ENCODE measurements at regions not wholly inside any gene's neighbourhood (a gene's known extent, or its start where the extent isn't known, plus 50 kb on each side); places are given as distances from the start of the nearest gene placed in this dataset.
"Not testable (repeated sequence)": the region's sequence is repeated elsewhere in the genome, so short reads cannot be mapped to it uniquely, and the experiment has no call there.

- H3K27me3 Mint-ChIP-seq (ENCODE audit: low read depth): peaks cover 4% of the 10 kb centered on the region
- H3K27ac Mint-ChIP-seq: no peak overlapping the region
- no peaks in the 10 kb centered on the region for H3K4me1 Mint-ChIP-seq (ENCODE audit: low read depth)
- no peaks in the 10 kb centered on the region for H3K36me3 Mint-ChIP-seq (ENCODE audit: low read depth)
- H3K4me3 Mint-ChIP-seq: no peak overlapping the region
- H3K9me3 Mint-ChIP-seq: no peaks in the 10 kb centered on the region
Observed at GRCh38 chr9:100639854-100640253, 62.0 kb downstream of the CAVIN4 start.

DNA sequence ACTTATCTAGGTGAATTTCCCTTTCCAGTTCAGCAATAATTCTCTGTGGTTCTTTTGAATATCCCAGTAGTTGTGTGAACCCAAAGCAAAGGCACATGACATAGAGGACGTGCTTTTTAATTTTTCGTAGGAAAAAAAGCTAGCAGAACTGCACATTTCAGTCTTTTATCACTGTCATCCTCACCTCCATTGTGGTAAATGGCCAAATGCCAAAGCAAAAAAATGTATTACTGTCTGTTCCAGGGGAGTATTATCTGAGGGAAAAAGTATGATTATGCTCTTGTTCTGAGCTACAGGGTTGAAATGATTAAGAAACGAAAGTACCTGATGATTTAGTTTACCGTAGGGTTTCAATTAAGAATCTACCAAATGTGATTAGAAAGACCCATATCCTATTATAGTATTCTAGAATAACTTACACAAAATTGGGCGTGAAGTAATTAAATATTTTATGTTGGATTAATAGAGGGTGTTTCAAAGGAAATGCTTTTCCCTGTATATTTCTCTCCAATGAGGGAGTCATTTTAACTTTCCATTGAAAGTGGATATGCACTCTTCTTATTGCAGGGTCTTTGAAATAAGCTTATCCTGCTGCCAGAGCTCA is 62.7 kb downstream of the CAVIN4 start:
- no peaks in the 10 kb centered on the region for H3K36me3 Mint-ChIP-seq (ENCODE audit: low read depth)
- H3K4me3 Mint-ChIP-seq: no peak overlapping the region
- peaks cover 4% of the 10 kb centered on the region for H3K27me3 Mint-ChIP-seq (ENCODE audit: low read depth)
- no peaks in the 10 kb centered on the region for H3K4me1 Mint-ChIP-seq (ENCODE audit: low read depth)
- H3K27ac Mint-ChIP-seq: no peak overlapping the region
- H3K9me3 Mint-ChIP-seq: no peaks in the 10 kb centered on the region

GRCh38 chr9:100641166-100641565 is 63.3 kb downstream of the CAVIN4 start:
- H3K27me3 Mint-ChIP-seq (ENCODE audit: low read depth): peaks cover 4% of the 10 kb centered on the region
- no peak overlapping the region for H3K4me3 Mint-ChIP-seq
- no peaks in the 10 kb centered on the region for H3K9me3 Mint-ChIP-seq
- no peaks in the 10 kb centered on the region for H3K4me1 Mint-ChIP-seq (ENCODE audit: low read depth)
- H3K27ac Mint-ChIP-seq: no peak overlapping the region
- no peaks in the 10 kb centered on the region for H3K36me3 Mint-ChIP-seq (ENCODE audit: low read depth)

DNA sequence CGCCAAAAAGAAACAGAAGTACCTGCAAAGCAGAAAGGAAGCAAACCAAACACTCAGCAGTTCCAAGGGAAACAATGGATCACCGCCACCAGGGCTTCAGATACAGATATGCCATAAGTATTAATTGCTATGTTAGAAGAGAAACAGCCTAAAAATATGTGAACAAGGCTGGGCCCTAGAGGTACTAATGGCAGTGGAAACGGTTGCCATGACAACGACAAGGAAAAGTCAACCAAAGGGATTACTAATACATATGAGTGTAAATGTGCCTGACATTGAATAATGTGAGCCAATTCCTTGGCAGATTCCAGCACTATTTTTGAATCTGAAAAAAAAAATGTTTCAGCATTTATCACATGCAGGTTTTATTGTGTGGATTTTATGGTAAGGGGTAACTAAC is 75.0 kb downstream of the CAVIN4 start:
- H3K36me3 Mint-ChIP-seq (ENCODE audit: low read depth): no peaks in the 10 kb centered on the region
- H3K4me3 Mint-ChIP-seq: no peak overlapping the region
- H3K27me3 Mint-ChIP-seq (ENCODE audit: low read depth): no peaks in the 10 kb centered on the region
- no peaks in the 10 kb centered on the region for H3K4me1 Mint-ChIP-seq (ENCODE audit: low read depth)
- no peak overlapping the region for H3K27ac Mint-ChIP-seq
- peaks cover 14% of the 10 kb centered on the region for H3K9me3 Mint-ChIP-seq

DNA sequence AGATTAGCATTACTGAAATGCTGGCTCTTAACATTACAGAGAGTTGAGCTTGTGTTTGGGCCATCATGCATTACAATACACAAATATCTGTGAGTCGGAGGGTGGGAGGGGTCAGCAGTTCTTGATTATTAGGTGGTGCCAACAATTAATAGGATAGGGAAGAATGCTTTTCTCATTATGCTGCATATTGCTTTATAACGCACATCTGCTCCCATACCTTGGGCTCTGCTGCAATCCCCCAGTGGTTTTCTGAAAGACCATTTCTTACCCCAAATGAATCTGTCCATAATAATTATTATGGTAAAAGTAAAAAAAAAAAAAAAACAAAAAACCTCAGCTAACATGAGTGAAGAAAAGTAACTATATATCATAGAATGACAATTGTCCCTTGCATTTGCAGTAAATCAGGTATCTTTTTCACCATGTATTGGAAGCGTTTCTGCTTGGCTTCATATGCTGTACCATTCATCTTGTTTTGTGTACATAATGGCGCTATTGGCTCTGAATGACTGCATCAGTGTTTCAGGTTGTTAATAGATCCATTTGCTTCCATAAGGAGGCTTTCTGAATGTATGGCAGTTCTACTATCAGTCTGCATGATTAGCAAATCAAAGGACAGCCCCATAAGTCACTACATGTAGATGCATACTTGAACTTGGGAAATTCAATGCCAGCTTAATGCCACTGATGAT is 75.9 kb downstream of the CAVIN4 start:
- H3K27me3 Mint-ChIP-seq (ENCODE audit: low read depth): no peaks in the 10 kb centered on the region
- H3K36me3 Mint-ChIP-seq (ENCODE audit: low read depth): no peaks in the 10 kb centered on the region
- H3K4me1 Mint-ChIP-seq (ENCODE audit: low read depth): no peaks in the 10 kb centered on the region
- H3K4me3 Mint-ChIP-seq: no peak overlapping the region
- no peak overlapping the region for H3K27ac Mint-ChIP-seq
- peaks cover 14% of the 10 kb centered on the region for H3K9me3 Mint-ChIP-seq

- H3K36me3 Mint-ChIP-seq (ENCODE audit: low read depth); H3K4me3 Mint-ChIP-seq; H3K4me1 Mint-ChIP-seq (ENCODE audit: low read depth); H3K27ac Mint-ChIP-seq; H3K27me3 Mint-ChIP-seq (ENCODE audit: low read depth): not testable (repeated sequence)
- peaks cover 14% of the 10 kb centered on the region for H3K9me3 Mint-ChIP-seq
Observed at GRCh38 chr9:100656851-100657250, 79.0 kb downstream of the CAVIN4 start.

DNA sequence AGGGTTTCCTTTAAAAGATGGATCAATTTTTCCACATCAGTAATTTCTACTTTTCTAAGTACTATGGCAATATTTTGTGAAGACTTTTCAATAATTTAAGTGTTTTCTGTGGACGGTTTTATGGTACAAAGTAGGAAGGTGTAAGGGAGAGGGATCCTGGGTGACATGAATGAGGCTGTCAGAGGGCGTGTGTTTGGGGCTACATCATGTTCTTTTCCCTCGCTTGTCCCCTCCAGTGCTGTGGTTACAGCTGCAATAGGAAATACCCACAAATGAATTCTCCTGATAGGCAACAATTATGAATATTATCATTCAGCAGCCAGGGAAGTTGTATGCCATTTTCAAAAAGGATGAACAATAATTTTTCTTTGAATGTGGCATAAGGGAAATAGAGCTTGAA is 83.8 kb downstream of the CAVIN4 start:
- no peaks in the 10 kb centered on the region for H3K27me3 Mint-ChIP-seq (ENCODE audit: low read depth)
- H3K9me3 Mint-ChIP-seq: peaks cover 6% of the 10 kb centered on the region
- no peaks in the 10 kb centered on the region for H3K36me3 Mint-ChIP-seq (ENCODE audit: low read depth)
- H3K27ac Mint-ChIP-seq: no peak overlapping the region
- no peaks in the 10 kb centered on the region for H3K4me1 Mint-ChIP-seq (ENCODE audit: low read depth)
- H3K4me3 Mint-ChIP-seq: no peak overlapping the region

- Mint-ChIP-seq H3K4me1 (ENCODE audit: low read depth) (no peaks in the 10 kb centered on the region), H3K4me3 (no peak overlapping the region), H3K27ac (no peak overlapping the region), H3K27me3 (ENCODE audit: low read depth) (no peaks in the 10 kb centered on the region), H3K9me3 (peaks cover 6% of the 10 kb centered on the region), H3K36me3 (ENCODE audit: low read depth) (no peaks in the 10 kb centered on the region)
Observed at GRCh38 chr9:100662122-100662521, 84.2 kb downstream of the CAVIN4 start.

DNA sequence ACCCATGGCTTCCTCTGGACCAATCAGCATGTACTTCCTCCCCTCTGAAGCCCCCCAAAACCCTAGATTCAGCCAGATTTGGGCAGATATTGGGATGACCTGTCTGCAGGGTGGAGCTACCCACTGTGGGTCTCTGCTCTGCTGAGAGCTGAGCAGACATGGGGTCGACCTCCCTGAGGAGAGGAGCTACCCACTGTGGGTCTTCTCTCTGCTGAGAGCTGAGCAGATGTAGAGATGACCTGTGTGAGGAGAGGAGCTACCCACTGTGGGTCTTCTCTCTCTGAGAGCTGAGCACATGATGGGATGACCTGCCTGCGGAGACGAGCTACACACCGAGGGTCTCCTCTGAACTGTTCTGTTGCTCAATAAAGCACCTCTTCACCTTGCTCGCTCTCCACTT is 89.6 kb downstream of the CAVIN4 start:
- Mint-ChIP-seq H3K36me3 (ENCODE audit: low read depth) (no peaks in the 10 kb centered on the region), H3K9me3 (no peaks in the 10 kb centered on the region), H3K27ac (no peak overlapping the region), H3K4me3 (no peak overlapping the region), H3K27me3 (ENCODE audit: low read depth) (no peaks in the 10 kb centered on the region), H3K4me1 (ENCODE audit: low read depth) (no peaks in the 10 kb centered on the region)

GRCh38 chr9:100668024-100668423 is 90.1 kb downstream of the CAVIN4 start:
- H3K9me3 Mint-ChIP-seq: no peaks in the 10 kb centered on the region
- no peak overlapping the region for H3K27ac Mint-ChIP-seq
- H3K27me3 Mint-ChIP-seq (ENCODE audit: low read depth): peaks cover 4% of the 10 kb centered on the region
- no peaks in the 10 kb centered on the region for H3K4me1 Mint-ChIP-seq (ENCODE audit: low read depth)
- no peak overlapping the region for H3K4me3 Mint-ChIP-seq
- no peaks in the 10 kb centered on the region for H3K36me3 Mint-ChIP-seq (ENCODE audit: low read depth)

- Mint-ChIP-seq H3K27me3 (ENCODE audit: low read depth) (peaks cover 4% of the 10 kb centered on the region), H3K4me1 (ENCODE audit: low read depth) (no peaks in the 10 kb centered on the region), H3K4me3 (no peak overlapping the region), H3K9me3 (no peaks in the 10 kb centered on the region), H3K36me3 (ENCODE audit: low read depth) (no peaks in the 10 kb centered on the region), H3K27ac (no peak overlapping the region)
Observed at GRCh38 chr9:100669968-100670367, 92.1 kb downstream of the CAVIN4 start.

DNA sequence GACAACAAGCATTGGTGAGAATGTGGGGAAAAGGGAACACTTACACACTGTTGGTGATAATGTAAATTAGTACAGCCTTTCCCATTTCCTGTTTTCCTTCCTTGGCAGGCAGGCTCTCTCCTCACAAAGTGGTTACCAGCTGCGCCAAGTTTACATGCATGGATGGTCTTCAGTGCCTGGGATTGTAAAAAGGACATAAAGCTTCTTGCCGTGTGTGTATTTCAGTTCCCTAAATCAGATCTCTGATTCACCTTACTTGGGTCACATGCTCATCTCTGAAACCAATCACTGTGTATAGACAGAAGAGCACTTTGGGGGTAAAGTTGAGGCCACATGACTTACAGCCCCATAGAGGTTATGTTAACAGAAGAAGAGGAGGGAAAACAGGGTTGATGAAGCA is 92.8 kb downstream of the CAVIN4 start:
- Mint-ChIP-seq H3K4me1 (ENCODE audit: low read depth) (no peaks in the 10 kb centered on the region), H3K27me3 (ENCODE audit: low read depth) (peaks cover 4% of the 10 kb centered on the region), H3K9me3 (no peaks in the 10 kb centered on the region), H3K27ac (no peak overlapping the region), H3K4me3 (no peak overlapping the region), H3K36me3 (ENCODE audit: low read depth) (no peaks in the 10 kb centered on the region)

- no peak overlapping the region for H3K4me3 Mint-ChIP-seq
Observed at GRCh38 chr9:100671898-100672297, 94.0 kb downstream of the CAVIN4 start.

GRCh38 chr9:100673249-100673648 is 95.4 kb downstream of the CAVIN4 start:
- Mint-ChIP-seq H3K36me3 (ENCODE audit: low read depth) (no peaks in the 10 kb centered on the region), H3K27ac (no peak overlapping the region), H3K9me3 (no peaks in the 10 kb centered on the region), H3K4me1 (ENCODE audit: low read depth) (no peaks in the 10 kb centered on the region), H3K4me3 (no peak overlapping the region), H3K27me3 (ENCODE audit: low read depth) (peaks cover 4% of the 10 kb centered on the region)

More at GRCh38 chr9:100671898-100672297, 94.0 kb downstream of the CAVIN4 start:
- Mint-ChIP-seq H3K4me1 (ENCODE audit: low read depth) (no peaks in the 10 kb centered on the region), H3K27ac (no peak overlapping the region), H3K27me3 (ENCODE audit: low read depth) (peaks cover 4% of the 10 kb centered on the region), H3K36me3 (ENCODE audit: low read depth) (no peaks in the 10 kb centered on the region), H3K9me3 (no peaks in the 10 kb centered on the region)

GRCh38 chr9:100674419-100675122 is 96.7 kb downstream of the CAVIN4 start:
- Mint-ChIP-seq H3K4me1 (ENCODE audit: low read depth) (no peaks in the 10 kb centered on the region), H3K4me3 (no peak overlapping the region), H3K36me3 (ENCODE audit: low read depth) (no peaks in the 10 kb centered on the region), H3K9me3 (no peaks in the 10 kb centered on the region), H3K27me3 (ENCODE audit: low read depth) (peaks cover 4% of the 10 kb centered on the region), H3K27ac (no peak overlapping the region)

All from T-helper 1 cell treated with Interleukin-12 subunit alpha and Interleukin-12 subunit beta and Interleukin-4 antibody, amounts not matched to agents 30 μg/mL and 1 μg/mL, for 36 hours (primary cell).